Fibroblast of lung (primary cell): ENCODE measurements at regions not wholly inside any gene's neighbourhood (a gene's known extent, or its start where the extent isn't known, plus 50 kb on each side); places are given as distances from the start of the nearest gene placed in this dataset.

Source experiments
- CTCF ChIP-seq, 2 donors: IDR thresholded peaks in 1 of 2; conservative IDR thresholded peaks in 1 of 2; 1 replicate in 1 of 2; 2 replicates in 1 of 2; pipeline ENCODE4 v1.5.1; 2011 to 2012; ENCODE audit warnings: low read length in 2 of 2, control low read depth in 1 of 2, inconsistent platforms in 1 of 2, low read depth in 1 of 2, mild to moderate bottlenecking in 1 of 2
- EZH2 ChIP-seq: IDR thresholded peaks from 2 replicates; pipeline ENCODE4 v1.5.1; 2012; ENCODE audit warnings: low read length, control low read depth, mild to moderate bottlenecking; ENCODE audit errors: missing control alignments

GRCh38 chr6:114580882-114581281 lies 238.1 kb upstream of the HS3ST5 start:
- TF ChIP-seq CTCF (conservative IDR thresholded peaks at IDR 0.05 in 1 of 2, IDR thresholded peaks at IDR 0.05 in 1 of 2; ENCODE audit: low read depth in 1 of 2, low read length in 2 of 2) (no peak), EZH2 (no peak)
